Posterior cingulate gyrus (tissue), 11 donors: ENCODE measurements at regions not wholly inside any gene's neighbourhood (a gene's known extent, or its start where the extent isn't known, plus 50 kb on each side); places are given as distances from the start of the nearest gene placed in this dataset.

Source experiments
- DNase-seq, 10 donors: peaks; one replicate each; pipeline versions ENCODE4 v3.0.0 to v3.0.0-alpha.2; 2020 to 2021; ENCODE audit warnings: mixed read lengths in 3 of 10
- intact Hi-C: fragments of 100-400 bp; cut with DNase I; formaldehyde crosslinking; loops from one replicate; pipeline ENCODE4 v1.15.1; 2023

GRCh38 chr1:214918745-214919144, 163.8 kb upstream of the KCNK2 start:
- no peak for DNase-seq
- intact Hi-C loops, result no loop called here

- intact Hi-C loops, result no loop called here
- peak in 1 of 10 donors; percentile 51 for DNase-seq
Measured at GRCh38 chr1:214920337-214920736, 162.2 kb upstream of the KCNK2 start.

- no peak for DNase-seq
- intact Hi-C loops, result no loop called here
Measured at GRCh38 chr1:214923278-214923915, 159.1 kb upstream of the KCNK2 start.

- DNase-seq, result no peak
- intact Hi-C loops, result no loop called here
Measured at GRCh38 chr1:214927796-214928195, 154.7 kb upstream of the KCNK2 start.

- DNase-seq, result no peak
- intact Hi-C loops, result no loop called here
Measured at GRCh38 chr1:214928574-214928973, 154.0 kb upstream of the KCNK2 start.

GRCh38 chr1:214933375-214933774, 149.2 kb upstream of the KCNK2 start:
- no peak for DNase-seq
- intact Hi-C loops, result no loop called here

- intact Hi-C loops, result no loop called here
- DNase-seq, result no peak
Measured at GRCh38 chr1:214934045-214934444, 148.5 kb upstream of the KCNK2 start.

- DNase-seq, result no peak
- intact Hi-C loops, result no loop called here
Measured at GRCh38 chr1:214935258-214935657, 147.3 kb upstream of the KCNK2 start.

GRCh38 chr1:214939180-214939579, 143.4 kb upstream of the KCNK2 start:
- intact Hi-C loops, result no loop called here
- DNase-seq, result no peak

GRCh38 chr1:214941061-214941460, 141.5 kb upstream of the KCNK2 start:
- DNase-seq, result no peak
- intact Hi-C loops, result no loop called here

- DNase-seq, result no peak
- intact Hi-C loops, result no loop called here
Measured at GRCh38 chr1:214943054-214943453, 139.5 kb upstream of the KCNK2 start.

GRCh38 chr1:214946615-214947014, 135.9 kb upstream of the KCNK2 start:
- intact Hi-C loops, result no loop called here
- no peak for DNase-seq

- intact Hi-C loops, result no loop called here
Measured at GRCh38 chr1:214952648-214953047, 129.9 kb upstream of the KCNK2 start.

GRCh38 chr1:214953901-214954616, 128.5 kb upstream of the KCNK2 start:
- DNase-seq, result no peak
- intact Hi-C loops, result no loop called here

More at GRCh38 chr1:214952648-214953047, 129.9 kb upstream of the KCNK2 start:
- DNase-seq, result no peak

GRCh38 chr1:214954617-214954949, 128.0 kb upstream of the KCNK2 start:
- DNase-seq, result no peak
- intact Hi-C loops, result no loop called here

- DNase-seq, result no peak
- intact Hi-C loops, result no loop called here
Measured at GRCh38 chr1:214957330-214958137, 125.0 kb upstream of the KCNK2 start.

- DNase-seq, result no peak
Measured at GRCh38 chr1:214958486-214958885, 124.1 kb upstream of the KCNK2 start.

GRCh38 chr1:214966346-214966745, 116.2 kb upstream of the KCNK2 start:
- DNase-seq, result peak in 3 of 10 donors; percentile 3 to 69 (median 41)

More at GRCh38 chr1:214958486-214958885, 124.1 kb upstream of the KCNK2 start:
- intact Hi-C loops, result no loop called here

GRCh38 chr1:214967865-214968575, 114.5 kb upstream of the KCNK2 start:
- DNase-seq, result no peak
- intact Hi-C loops, result no loop called here

More at GRCh38 chr1:214966346-214966745, 116.2 kb upstream of the KCNK2 start:
- intact Hi-C loops, result no loop called here

- DNase-seq, result no peak
- intact Hi-C loops, result no loop called here
Measured at GRCh38 chr1:214970016-214970415, 112.5 kb upstream of the KCNK2 start.

GRCh38 chr1:214971071-214971470, 111.5 kb upstream of the KCNK2 start:
- intact Hi-C loops, result no loop called here
- no peak for DNase-seq
